Uterus (tissue), 3 donors: ENCODE measurements at regions not wholly inside any gene's neighbourhood (a gene's known extent, or its start where the extent isn't known, plus 50 kb on each side); places are given as distances from the start of the nearest gene placed in this dataset.
"Not testable (repeated sequence)": the region's sequence is repeated elsewhere in the genome, so short reads cannot be mapped to it uniquely, and the experiment has no call there.

ENCODE experiments used
- DNase-seq, 2 donors: peaks; one replicate each; pipeline ENCODE4 v3.0.0-alpha.2; 2019 to 2020
- H3K27ac ChIP-seq, 2 donors: fragments of 200-600 bp; sonication (generic); 1 replicate in 1 of 2; 2 replicates in 1 of 2; pipeline ENCODE4 v1.5.1; 2016 to 2018
- H3K27me3 ChIP-seq, 2 donors: fragments of 200-600 bp; sonication (generic); one replicate each; pipeline ENCODE4 v1.5.1; 2018 to 2019; ENCODE audit warnings: control low read depth in 1 of 2
- H3K36me3 ChIP-seq, 2 donors: fragments of 200-600 bp; sonication (generic); one replicate each; pipeline ENCODE4 v1.5.1; 2019; ENCODE audit warnings: control low read depth in 1 of 2
- H3K4me1 ChIP-seq, 2 donors: fragments of 200-600 bp; sonication (generic); one replicate each; pipeline ENCODE4 v1.5.1; 2018 to 2019; ENCODE audit warnings: control low read depth in 1 of 2
- H3K4me3 ChIP-seq, 2 donors: fragments of 200-600 bp; sonication (generic); 1 replicate in 1 of 2; 2 replicates in 1 of 2; pipeline ENCODE4 v1.5.1; 2018 to 2019; ENCODE audit warnings: mild to moderate bottlenecking in 1 of 2
- H3K9me3 ChIP-seq, 2 donors: fragments of 200-600 bp; sonication (generic); one replicate each; pipeline ENCODE4 v1.5.1; 2019; ENCODE audit warnings: control low read depth in 1 of 2
- POLR2A ChIP-seq, 2 donors: fragments of 450-650 bp; IDR thresholded peaks; one replicate each; pipeline ENCODE4 v1.6.1; 2016; ENCODE audit warnings: antibody characterized with exemption in 2 of 2, mild to moderate bottlenecking in 1 of 2, moderate library complexity in 1 of 2
- intact Hi-C: fragments of 100-400 bp; cut with DNase I; formaldehyde crosslinking; loops from one replicate; pipeline ENCODE4 v1.15.1; 2023; ENCODE audit warnings: low total_unique reads
- TF ChIP-seq, protein P1 (sequence below), 4 experiments: fragments of 200-600 bp in 2 of 4; fragments of 450-650 bp in 2 of 4; sonication (generic) in 2 of 4; IDR thresholded peaks; one replicate each; pipeline ENCODE4 v1.5.1; 2016 to 2019; ENCODE audit warnings: antibody characterized with exemption in 4 of 4, mild to moderate bottlenecking in 2 of 4, moderate library complexity in 1 of 4
- donor health status: DM: yes; HTN: yes; CAD: no.

DNA sequence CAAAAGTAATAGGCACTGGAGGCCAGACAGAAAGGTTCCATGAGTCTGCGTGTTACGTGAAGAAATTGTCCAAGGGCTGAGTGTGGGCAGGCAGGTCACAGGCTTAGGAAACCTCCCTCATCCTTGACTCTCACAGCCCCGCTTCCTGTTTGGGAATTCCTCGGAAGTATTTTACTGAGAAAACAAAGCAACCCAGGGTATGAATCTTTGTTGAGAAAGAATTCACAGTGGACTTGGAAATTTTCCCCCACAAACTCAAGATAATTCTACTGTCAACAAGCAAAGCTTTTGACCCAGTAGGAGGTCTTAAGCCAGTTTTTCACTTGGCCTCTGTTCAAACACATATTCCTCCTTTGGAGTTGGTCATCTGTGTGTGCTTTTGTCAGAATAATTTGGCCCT is 377.1 kb upstream of the TPM1 start:
- no peaks in the 10 kb centered on the region for H3K36me3 ChIP-seq
- H3K4me3 ChIP-seq = no peak overlapping the region
- H3K9me3 ChIP-seq = no peaks in the 10 kb centered on the region
- peak; percentile 56 to 61 for DNase-seq
- no peaks in the 10 kb centered on the region for H3K27me3 ChIP-seq
- H3K4me1 ChIP-seq = no peaks in the 10 kb centered on the region
- TF ChIP-seq POLR2A (IDR thresholded peaks at IDR 0.05) = no peak
- TF ChIP-seq, protein P1, sequence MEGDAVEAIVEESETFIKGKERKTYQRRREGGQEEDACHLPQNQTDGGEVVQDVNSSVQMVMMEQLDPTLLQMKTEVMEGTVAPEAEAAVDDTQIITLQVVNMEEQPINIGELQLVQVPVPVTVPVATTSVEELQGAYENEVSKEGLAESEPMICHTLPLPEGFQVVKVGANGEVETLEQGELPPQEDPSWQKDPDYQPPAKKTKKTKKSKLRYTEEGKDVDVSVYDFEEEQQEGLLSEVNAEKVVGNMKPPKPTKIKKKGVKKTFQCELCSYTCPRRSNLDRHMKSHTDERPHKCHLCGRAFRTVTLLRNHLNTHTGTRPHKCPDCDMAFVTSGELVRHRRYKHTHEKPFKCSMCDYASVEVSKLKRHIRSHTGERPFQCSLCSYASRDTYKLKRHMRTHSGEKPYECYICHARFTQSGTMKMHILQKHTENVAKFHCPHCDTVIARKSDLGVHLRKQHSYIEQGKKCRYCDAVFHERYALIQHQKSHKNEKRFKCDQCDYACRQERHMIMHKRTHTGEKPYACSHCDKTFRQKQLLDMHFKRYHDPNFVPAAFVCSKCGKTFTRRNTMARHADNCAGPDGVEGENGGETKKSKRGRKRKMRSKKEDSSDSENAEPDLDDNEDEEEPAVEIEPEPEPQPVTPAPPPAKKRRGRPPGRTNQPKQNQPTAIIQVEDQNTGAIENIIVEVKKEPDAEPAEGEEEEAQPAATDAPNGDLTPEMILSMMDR (IDR thresholded peaks at IDR 0.05) = no peak
- intact Hi-C loops = no loop called here
- H3K27ac ChIP-seq = peak overlapping the region in 1 of 2 donors; percentile 17

DNA sequence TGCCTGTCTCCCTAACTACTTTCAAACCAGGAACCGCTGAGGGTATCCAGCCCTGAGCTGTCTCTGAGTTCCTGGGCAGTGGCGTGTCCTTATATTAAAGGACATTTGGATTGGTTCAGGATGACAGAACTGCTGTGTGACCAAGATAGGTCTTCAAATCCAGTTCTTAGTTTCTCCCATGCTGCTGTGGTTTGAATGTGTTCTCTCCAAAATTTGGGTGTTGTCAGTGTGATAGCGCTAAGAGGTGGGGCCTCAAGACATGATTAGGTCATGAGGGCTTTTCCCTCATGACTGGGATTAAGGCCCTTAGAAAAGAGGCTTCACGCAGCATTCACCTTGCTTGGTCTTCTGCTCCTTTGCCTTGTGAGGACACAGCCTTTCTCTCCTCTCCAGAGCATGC is 376.5 kb upstream of the TPM1 start:
- Histone ChIP-seq H3K36me3 (no peaks in the 10 kb centered on the region), H3K4me3 (no peak overlapping the region), H3K27me3 (no peaks in the 10 kb centered on the region), H3K27ac (peak overlapping the region in 1 of 2 donors; percentile 36), H3K9me3 (no peaks in the 10 kb centered on the region), H3K4me1 (no peaks in the 10 kb centered on the region)
- no peak for TF ChIP-seq POLR2A (IDR thresholded peaks at IDR 0.05)
- TF ChIP-seq, protein P1 (IDR thresholded peaks at IDR 0.05) = no peak
- no peak for DNase-seq
- intact Hi-C loops = no loop called here

DNA sequence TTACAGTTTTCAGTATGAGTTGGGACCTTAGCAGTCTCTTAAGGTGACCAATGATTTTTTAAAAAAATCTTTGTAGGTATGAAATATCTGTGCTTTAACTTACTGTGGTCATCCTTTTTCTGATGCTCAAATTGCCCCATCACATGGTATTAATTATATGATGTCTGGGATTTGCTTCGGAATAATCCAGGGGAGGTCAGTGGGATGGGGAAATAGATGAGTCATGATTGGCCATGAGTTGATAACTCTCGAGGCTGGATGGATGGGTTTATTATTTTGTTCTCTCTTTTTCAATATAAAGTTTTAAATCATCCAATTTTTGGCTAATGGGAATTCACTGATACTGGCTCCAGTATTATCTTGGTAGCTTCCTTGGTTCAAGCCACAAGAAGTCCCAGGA is 370.3 kb upstream of the TPM1 start:
- intact Hi-C loops = no loop called here
- Histone ChIP-seq H3K27ac (peak overlapping the region in 1 of 2 donors; percentile 38), H3K36me3 (no peaks in the 10 kb centered on the region), H3K4me1 (no peaks in the 10 kb centered on the region), H3K4me3 (no peak overlapping the region), H3K27me3 (no peaks in the 10 kb centered on the region), H3K9me3 (no peaks in the 10 kb centered on the region)
- TF ChIP-seq, protein P1 (IDR thresholded peaks at IDR 0.05) = no peak
- TF ChIP-seq POLR2A (IDR thresholded peaks at IDR 0.05) = no peak
- peak; percentile 33 to 59 for DNase-seq

DNA sequence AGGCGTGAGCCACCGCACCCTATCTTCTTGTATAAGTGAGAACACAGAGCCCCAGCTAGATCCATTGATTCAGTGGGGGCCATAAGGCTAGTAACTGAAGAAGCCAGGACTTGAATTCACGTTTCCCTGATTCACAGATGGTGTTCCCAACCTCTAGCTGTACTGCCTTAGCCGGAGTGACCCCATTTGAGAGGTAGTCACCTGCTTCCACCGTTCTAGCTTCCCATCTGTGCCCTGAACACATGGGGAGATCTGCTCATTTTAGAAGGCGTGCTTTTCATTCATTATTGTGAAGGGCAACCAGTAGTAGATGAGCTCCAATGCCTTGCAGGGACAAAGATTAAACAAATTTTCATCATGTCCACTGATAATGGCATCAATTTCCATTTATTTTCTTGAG is 365.7 kb upstream of the TPM1 start:
- Histone ChIP-seq H3K27me3 (no peaks in the 10 kb centered on the region), H3K9me3 (no peaks in the 10 kb centered on the region), H3K4me3 (no peak overlapping the region), H3K4me1 (no peaks in the 10 kb centered on the region), H3K27ac (no peak overlapping the region), H3K36me3 (no peaks in the 10 kb centered on the region)
- TF ChIP-seq POLR2A (IDR thresholded peaks at IDR 0.05) = no peak
- TF ChIP-seq, protein P1 (IDR thresholded peaks at IDR 0.05) = no peak
- intact Hi-C loops = no loop called here
- no peak for DNase-seq

DNA sequence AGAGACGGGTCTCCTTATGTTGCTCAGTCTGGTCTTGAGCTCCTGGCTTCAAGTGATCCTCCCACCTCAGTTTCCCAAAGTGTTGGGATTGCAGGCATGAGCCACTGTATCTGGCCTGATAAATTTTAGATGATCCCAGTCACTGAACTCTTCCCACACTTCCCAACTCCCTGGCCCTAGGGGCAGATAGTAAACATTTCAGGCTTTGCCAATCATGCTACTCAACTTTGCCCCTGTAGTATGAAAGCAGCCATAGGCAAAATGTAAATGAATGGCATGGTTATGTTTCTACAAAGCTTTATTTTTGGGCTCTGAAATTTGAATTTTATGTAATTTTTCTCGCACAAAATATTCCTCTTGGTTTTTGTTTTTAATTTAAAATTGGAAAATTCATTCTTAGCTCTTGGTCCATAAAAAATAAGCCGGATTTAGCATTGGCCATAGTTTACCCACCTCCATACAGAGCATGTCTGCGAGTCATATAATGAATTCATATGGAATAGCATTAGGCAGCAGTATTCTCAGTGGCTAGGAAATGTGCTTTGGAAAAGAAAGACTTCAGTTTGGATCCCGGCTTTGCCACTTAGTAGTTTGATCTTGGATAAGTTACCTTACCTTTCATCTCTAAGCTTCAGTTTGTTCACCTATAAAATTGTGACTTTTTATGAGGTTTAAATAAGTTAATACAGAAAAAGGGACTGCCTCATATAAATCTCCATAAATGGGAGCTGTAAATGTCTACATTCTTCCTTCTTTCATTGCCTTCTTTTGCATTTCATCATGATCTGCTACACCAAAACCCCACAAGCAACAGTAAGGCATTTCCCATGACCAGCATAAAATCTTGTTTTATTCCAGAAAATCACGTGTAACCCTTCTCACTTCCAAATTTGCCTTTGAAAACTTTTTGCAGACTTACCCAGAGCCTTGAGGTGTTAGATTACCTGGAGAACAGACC is 360.3 kb upstream of the TPM1 start:
- Histone ChIP-seq H3K36me3 (no peaks in the 10 kb centered on the region), H3K27me3 (no peaks in the 10 kb centered on the region), H3K4me1 (no peaks in the 10 kb centered on the region), H3K9me3 (no peaks in the 10 kb centered on the region), H3K4me3 (no peak overlapping the region), H3K27ac (no peak overlapping the region)
- no peak for TF ChIP-seq POLR2A (IDR thresholded peaks at IDR 0.05)
- TF ChIP-seq, protein P1 (IDR thresholded peaks at IDR 0.05) = no peak
- DNase-seq = no peak
- intact Hi-C loops = no loop called here

DNA sequence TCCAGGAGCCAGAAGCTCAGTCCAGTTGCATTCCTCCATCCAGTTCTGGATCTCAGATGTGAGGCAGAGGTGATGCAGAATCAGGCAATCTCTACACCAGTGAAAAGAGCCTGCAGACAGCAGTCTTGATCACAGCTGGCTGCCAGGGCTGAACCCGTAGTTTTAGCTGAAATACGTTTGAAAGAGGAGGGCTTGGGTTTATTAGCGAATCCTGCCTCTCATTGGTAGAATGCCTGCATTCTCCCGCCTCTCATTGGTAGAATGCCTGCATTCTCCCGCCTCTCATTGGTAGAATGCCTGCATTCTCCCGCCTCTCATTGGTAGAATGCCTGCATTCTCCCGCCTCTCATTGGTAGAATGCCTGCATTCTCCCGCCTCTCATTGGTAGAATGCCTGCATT is 359.4 kb upstream of the TPM1 start:
- DNase-seq, intact Hi-C loops, H3K4me1 ChIP-seq, H3K4me3 ChIP-seq, H3K27ac ChIP-seq, H3K27me3 ChIP-seq, H3K9me3 ChIP-seq, H3K36me3 ChIP-seq: not testable (repeated sequence)
